HG02852 (cell line): ENCODE measurements at regions not wholly inside any gene's neighbourhood (a gene's known extent, or its start where the extent isn't known, plus 50 kb on each side); places are given as distances from the start of the nearest gene placed in this dataset.
"Not testable (repeated sequence)": the region's sequence is repeated elsewhere in the genome, so short reads cannot be mapped to it uniquely, and the experiment has no call there.

ENCODE experiments used
- ATAC-seq: cut with Tn5 transposase; IDR thresholded peaks from one replicate; pipeline ENCODE4 v1.9.1; 2021; ENCODE audit warnings: mild to moderate bottlenecking, moderate library complexity; ENCODE audit not compliant: unreplicated experiment

DNA sequence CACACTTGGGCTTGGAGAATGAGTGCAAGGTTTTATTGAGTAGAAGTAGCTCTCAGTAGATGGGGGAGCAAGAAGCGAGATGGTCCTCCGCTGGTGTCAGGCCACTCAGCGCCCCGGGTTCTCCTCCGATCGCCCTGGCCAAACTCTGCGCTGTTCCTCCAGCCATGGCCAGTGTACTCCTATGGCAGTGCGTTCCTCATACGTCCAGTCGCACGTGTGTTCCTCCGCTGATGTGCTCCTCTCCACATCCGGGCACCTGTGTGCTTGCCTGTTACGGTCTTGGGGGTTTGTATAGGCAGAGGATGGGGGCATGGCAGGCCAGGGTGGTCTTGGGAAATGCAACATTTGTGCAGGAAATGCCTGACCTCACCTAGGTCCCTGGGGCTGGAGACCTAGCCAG, 1899.4 kb downstream of the PCDH9 start:
- no peak for ATAC-seq

DNA sequence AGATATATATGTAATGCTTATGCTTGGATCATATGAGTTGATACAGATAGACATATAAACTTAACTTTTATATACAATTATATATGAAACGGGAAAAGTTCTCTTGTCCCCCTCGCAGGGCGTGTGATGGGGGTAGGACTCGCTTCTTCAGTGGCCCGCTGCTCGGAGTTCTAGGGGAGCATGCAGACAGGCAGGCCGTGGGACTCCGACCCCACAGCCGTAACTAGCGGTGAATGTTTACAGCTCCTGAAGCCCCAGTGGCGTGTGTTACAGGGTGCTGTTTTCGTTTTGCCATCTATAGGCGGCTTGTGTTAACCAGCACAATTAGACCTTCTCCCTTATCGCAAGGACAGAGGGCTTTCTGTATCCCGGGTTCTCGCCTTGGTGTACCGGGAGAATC, 1899.8 kb downstream of the PCDH9 start:
- ATAC-seq, result no peak

DNA sequence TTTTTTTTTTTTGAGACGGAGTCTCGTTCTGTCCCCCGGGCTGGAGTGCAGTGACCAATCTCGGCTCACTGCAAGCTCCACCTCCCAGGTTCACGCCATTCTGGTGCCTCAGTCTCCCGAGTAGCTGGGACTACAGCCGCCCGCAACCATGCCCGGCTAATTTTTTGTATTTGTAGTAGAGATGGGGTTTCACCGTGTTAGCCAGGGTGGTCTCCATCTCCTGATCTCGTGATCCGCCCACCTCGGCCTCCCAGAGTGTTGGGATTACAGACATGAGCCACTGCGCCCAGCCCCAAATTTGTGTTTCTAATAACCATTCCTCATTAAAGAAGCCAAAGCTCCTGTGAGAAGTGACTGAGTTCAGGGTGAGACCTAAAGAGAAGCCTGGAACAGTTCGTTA, 1906.9 kb downstream of the PCDH9 start:
- not testable (repeated sequence) for ATAC-seq

- not testable (repeated sequence) for ATAC-seq
Measured at GRCh38 chr13:65321423-65321822, 1908.7 kb downstream of the PCDH9 start.

GRCh38 chr13:65314008-65314407, 1916.1 kb downstream of the PCDH9 start:
- ATAC-seq, result no peak

DNA sequence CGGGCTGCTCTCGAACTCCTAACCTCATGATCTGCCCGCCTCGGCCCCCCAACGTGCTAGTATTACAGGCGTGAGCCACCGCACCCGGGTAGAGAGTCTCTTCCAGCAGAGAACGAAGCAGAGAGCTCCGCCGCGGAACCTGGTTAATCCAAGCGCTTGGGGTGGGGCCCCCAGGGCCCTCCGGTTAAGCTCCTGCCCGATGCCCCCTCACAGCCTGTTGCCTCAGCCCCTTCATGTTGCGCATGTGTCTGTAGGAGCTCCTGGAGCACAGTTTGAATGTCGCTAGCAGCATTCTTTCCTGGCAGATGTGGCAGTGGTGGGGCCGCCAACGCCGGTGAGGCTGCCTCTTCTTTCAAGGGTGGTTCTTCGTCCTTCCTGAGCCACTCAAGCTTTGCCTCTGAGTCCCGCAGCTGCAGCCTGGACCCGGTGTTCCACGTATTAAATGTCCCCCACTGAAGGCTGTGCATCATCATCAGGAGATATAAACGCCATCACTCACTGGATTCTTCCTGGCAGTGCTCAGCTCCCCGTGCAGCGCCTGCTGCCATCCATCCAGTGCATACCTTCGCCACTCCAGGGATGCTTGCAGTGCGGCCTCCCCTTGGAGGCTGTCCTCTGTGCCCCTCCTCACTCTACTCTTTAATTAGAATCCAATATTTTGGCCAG, 1919.3 kb downstream of the PCDH9 start:
- no peak for ATAC-seq

GRCh38 chr13:65309906-65310305, 1920.2 kb downstream of the PCDH9 start:
- no peak for ATAC-seq

DNA sequence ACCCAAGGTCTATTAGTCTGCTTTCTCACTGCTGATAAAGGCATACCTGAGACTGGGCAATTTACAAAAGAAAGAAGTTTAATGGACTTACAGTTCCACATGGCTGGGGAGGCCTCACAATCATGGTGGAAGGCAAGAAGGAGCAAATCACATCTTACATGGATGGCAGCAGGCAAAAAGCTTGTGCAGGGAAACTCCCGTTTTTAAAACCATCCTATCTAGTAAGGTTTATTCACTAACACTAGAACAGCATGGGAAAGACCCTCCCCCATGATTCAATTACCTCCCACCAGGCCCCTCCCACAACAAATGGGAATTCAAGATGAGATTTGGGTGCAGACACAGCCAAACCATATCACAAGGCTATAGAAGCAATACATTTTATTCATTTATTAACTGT, 1921.4 kb downstream of the PCDH9 start:
- not testable (repeated sequence) for ATAC-seq

DNA sequence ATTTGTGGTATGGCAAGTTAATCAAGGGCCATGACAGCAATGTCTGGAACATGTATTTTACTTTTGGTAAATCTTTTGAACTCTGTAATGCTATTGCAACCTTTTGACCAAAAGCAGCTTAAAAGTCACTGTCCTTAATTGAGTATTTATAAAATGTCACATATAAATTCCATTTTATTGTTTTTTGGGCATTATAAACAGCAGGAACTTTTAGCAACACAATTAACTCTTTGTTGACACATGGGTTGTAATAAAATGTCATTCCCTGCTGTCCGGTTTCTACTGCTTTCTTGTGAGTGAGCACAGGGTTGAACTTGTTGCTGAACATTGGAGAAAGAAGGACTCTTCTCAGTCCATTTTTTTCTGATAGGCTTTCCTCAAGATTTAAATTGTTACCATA, 1923.1 kb downstream of the PCDH9 start:
- no peak for ATAC-seq

DNA sequence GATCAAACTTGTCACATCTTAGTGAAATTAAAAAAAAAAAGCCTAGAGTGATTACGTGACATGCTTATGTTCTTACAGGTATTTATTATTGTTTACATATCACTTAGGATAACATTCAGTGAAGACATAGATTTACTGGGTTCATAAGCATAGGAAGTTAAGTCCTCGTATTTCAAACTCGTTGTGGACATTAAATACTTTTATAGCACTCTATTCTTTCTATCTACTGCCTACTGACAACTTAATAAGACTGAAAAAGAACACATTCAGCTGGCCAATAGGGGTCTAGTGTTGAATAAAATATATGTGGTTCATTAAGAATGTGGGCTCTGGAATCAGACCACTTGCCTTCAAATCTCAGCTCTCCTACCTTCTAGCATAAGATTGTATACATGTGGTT, 1927.4 kb downstream of the PCDH9 start:
- ATAC-seq, result no peak

- ATAC-seq, result no peak
Measured at GRCh38 chr13:65301506-65301905, 1928.6 kb downstream of the PCDH9 start.

GRCh38 chr13:65300220-65300619, 1929.9 kb downstream of the PCDH9 start:
- no peak for ATAC-seq

- ATAC-seq, result no peak
Measured at GRCh38 chr13:65293530-65294198, 1936.5 kb downstream of the PCDH9 start.

- no peak for ATAC-seq
Measured at GRCh38 chr13:65292488-65292901, 1937.6 kb downstream of the PCDH9 start.

GRCh38 chr13:65287405-65287804, 1942.7 kb downstream of the PCDH9 start:
- no peak for ATAC-seq

GRCh38 chr13:65275838-65276630, 1954.1 kb downstream of the PCDH9 start:
- no peak for ATAC-seq

DNA sequence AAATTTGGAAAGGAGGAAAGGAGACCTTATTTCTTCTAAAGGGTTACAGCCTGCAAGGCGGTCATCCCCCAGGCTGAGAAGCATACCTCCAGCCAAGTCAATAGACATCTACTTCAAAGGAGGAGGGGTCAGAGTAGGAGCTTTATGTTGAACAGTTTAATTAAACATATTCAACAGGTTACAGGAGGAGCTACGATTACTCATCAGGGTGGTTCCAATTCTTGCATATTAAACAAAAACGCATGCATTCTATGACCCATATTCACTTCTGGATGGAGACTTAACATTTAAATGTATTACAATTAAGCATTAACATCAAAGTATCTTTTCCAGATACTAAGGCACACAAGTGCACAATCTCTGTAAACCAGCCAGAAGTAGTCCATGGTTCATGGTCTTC, 1955.0 kb downstream of the PCDH9 start:
- ATAC-seq, result no peak

DNA sequence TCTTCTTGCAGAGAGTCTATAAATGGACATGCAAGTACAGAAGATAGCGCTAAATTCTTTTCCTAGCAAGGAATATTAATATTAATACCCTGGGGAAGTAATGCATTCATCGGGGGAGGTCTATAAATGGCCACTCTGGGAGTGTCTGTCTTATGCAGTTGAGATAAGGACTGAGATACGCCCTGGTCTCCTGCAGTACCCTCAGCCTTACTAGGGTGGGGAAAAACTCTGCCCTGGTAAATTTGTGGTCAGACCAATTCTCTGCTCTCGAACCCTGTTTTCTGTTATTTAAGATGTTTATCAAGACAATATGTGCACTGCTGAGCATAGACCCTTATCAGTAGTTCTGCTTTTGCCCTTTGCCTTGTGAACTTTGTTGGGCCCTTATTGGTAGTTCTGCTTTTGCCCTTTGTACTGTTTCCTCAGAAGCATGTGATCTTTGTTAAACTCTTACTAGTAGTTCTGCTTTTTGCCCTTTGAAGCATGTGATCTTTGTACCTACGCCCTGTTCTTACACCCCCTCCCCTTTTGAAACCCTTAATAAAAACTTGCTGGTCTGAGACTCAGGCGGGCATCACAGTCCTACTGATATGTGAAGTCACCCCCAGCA, 1956.2 kb downstream of the PCDH9 start:
- ATAC-seq, result not testable (repeated sequence)

DNA sequence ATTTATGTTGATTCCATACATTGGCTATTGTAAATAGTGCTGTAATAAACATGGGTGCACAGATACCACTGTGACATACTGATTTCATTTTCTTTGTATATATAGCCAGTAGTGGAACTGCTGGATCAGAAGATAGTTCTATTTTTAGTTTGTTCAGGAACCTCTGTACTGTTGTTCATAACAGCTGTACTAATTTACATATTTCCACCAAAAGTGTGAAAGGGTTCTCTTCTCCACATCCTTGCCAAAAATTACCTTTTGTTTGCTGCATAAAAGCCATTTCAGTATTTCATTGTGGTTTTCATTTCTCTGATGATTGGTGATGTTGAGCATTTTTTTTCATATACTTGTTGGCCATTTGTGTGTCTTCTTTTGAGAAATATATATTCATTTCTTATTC, 1962.1 kb downstream of the PCDH9 start:
- no peak for ATAC-seq

DNA sequence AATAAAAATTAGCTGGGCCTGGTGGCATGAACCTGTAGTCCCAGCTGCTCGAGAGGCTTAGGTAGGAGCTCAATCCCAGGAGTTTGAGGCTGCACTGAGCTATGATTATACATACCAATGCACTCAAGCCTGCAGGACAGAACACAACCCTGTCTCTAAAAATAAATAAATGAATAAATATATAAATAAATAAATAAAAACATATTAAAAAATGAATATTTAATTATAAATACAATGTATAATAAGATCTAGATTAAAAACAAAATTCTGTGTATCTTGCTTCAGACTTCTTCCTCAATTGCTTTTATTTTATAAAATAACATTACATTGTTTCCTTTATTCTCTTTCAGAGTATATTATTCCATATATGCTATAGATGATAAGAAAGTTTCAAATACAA, 1964.1 kb downstream of the PCDH9 start:
- ATAC-seq, result no peak

GRCh38 chr13:65264066-65264465, 1966.1 kb downstream of the PCDH9 start:
- no peak for ATAC-seq
